Stomach (tissue), 8 donors: ENCODE measurements at regions not wholly inside any gene's neighbourhood (a gene's known extent, or its start where the extent isn't known, plus 50 kb on each side); places are given as distances from the start of the nearest gene placed in this dataset.

Experiments
- DNase-seq, 2 donors: peaks; one replicate each; pipeline versions ENCODE4 v3.0.0 to v3.0.0-alpha.2; 2013 to 2019
- H3K27ac ChIP-seq, 5 donors: fragments of 200-600 bp in 4 of 5; sonication (generic) in 4 of 5; one replicate each; pipeline ENCODE4 v1.5.1; 2013 to 2019; ENCODE audit warnings: mild to moderate bottlenecking in 1 of 5, moderate library complexity in 1 of 5
- H3K27me3 ChIP-seq, 3 donors: fragments of 200-600 bp; sonication (generic); one replicate each; pipeline ENCODE4 v1.5.1; 2017 to 2019; ENCODE audit warnings: mixed run types in 1 of 3
- H3K36me3 ChIP-seq, 4 donors: fragments of 200-600 bp; sonication (generic); 1 replicate in 3 of 4; 2 replicates in 1 of 4; pipeline ENCODE4 v1.5.1; 2016 to 2019
- H3K4me1 ChIP-seq, 4 donors: fragments of 200-600 bp; sonication (generic); one replicate each; pipeline ENCODE4 v1.5.1; 2016 to 2019
- H3K4me3 ChIP-seq, 4 donors: fragments of 200-600 bp; sonication (generic) in 3 of 4; one replicate each; pipeline ENCODE4 v1.5.1; 2016 to 2019; ENCODE audit warnings: mild to moderate bottlenecking in 1 of 4
- H3K9me3 ChIP-seq, 4 donors: fragments of 200-600 bp; sonication (generic); one replicate each; pipeline ENCODE4 v1.5.1; 2016 to 2019
- CTCF ChIP-seq, 7 experiments: fragments of 450-650 bp in 4 of 7; fragments of 200-600 bp in 3 of 7; sonication (generic) in 3 of 7; IDR thresholded peaks; one replicate each; pipeline ENCODE4 v1.5.1; 2016 to 2019; ENCODE audit warnings: antibody characterized with exemption in 7 of 7, control low read depth in 2 of 7, mild to moderate bottlenecking in 1 of 7
- EP300 ChIP-seq: sonication (generic); formaldehyde crosslinking; IDR thresholded peaks from one replicate; pipeline ENCODE4 v1.6.1; 2017; ENCODE audit warnings: antibody characterized with exemption
- POLR2A ChIP-seq, 4 donors: fragments of 450-650 bp; IDR thresholded peaks; one replicate each; pipeline ENCODE4 v1.6.1; 2016; ENCODE audit warnings: antibody characterized with exemption in 4 of 4, control low read depth in 2 of 4, mild to moderate bottlenecking in 1 of 4, moderate library complexity in 1 of 4
- POLR2AphosphoS5 ChIP-seq, 3 donors: sonication (generic); formaldehyde crosslinking; IDR thresholded peaks; one replicate each; pipeline ENCODE4 v1.6.1; 2016; ENCODE audit warnings: antibody characterized with exemption in 3 of 3
- WGBS, 5 donors: extraction: QIAGEN DNeasy Blood & Tissue Kit in 3 of 5; methylation state at CpG; one replicate each; pipeline versions ENCODE4 v1.1.5 to v1.1.7; 2013 to 2018; 5-methylcytosine and 5-hydroxymethylcytosine counted together
- intact Hi-C: fragments of 100-400 bp; cut with DNase I; formaldehyde crosslinking; loops from one replicate; pipeline ENCODE4 v1.15.1; 2023; ENCODE audit warnings: low total_unique reads
- donor health status: healthy with polysubstance abuse.
- donor health status: Bipolar disorder and iron deficiency.
- donor health status: healthy.

- peak in 1 of 2 donors; percentile 27 for DNase-seq
- WGBS, 5 donors = 35 to 64% (median 53%) methylated on average over 9 of the region's 9 CpGs
- Histone ChIP-seq H3K27ac (no peak overlapping the region), H3K36me3 (no peaks in the 10 kb centered on the region), H3K27me3 (no peaks in the 10 kb centered on the region), H3K4me1 (no peaks in the 10 kb centered on the region), H3K4me3 (no peak overlapping the region), H3K9me3 (no peaks in the 10 kb centered on the region)
- TF ChIP-seq EP300 (no peak), CTCF (IDR thresholded peaks at IDR 0.05) (no peak), POLR2AphosphoS5 (IDR thresholded peaks at IDR 0.05) (no peak), POLR2A (IDR thresholded peaks at IDR 0.05) (no peak)
- intact Hi-C loops = no loop called here
Measured at GRCh38 chrX:42948723-42949657, 171.0 kb upstream of the PPP1R2C start.

GRCh38 chrX:42951747-42952146 lies 173.8 kb upstream of the PPP1R2C start:
- H3K4me1 ChIP-seq = no peaks in the 10 kb centered on the region
- H3K27ac ChIP-seq = no peak overlapping the region
- intact Hi-C loops = no loop called here
- H3K36me3 ChIP-seq = no peaks in the 10 kb centered on the region
- no peaks in the 10 kb centered on the region for H3K9me3 ChIP-seq
- no peak for TF ChIP-seq POLR2A (IDR thresholded peaks at IDR 0.05)
- TF ChIP-seq EP300 = no peak
- TF ChIP-seq CTCF (IDR thresholded peaks at IDR 0.05) = no peak
- no peak for TF ChIP-seq POLR2AphosphoS5 (IDR thresholded peaks at IDR 0.05)
- no peak overlapping the region for H3K4me3 ChIP-seq
- no peaks in the 10 kb centered on the region for H3K27me3 ChIP-seq
- no peak for DNase-seq

- TF ChIP-seq CTCF (IDR thresholded peaks at IDR 0.05) (no peak), POLR2A (IDR thresholded peaks at IDR 0.05) (no peak)
- intact Hi-C loops = no loop called here
Measured at GRCh38 chrX:42952621-42953020, 174.7 kb upstream of the PPP1R2C start.

GRCh38 chrX:42954880-42955279 lies 176.9 kb upstream of the PPP1R2C start:
- DNase-seq = no peak
- H3K27me3 ChIP-seq = no peaks in the 10 kb centered on the region
- no peak overlapping the region for H3K4me3 ChIP-seq
- TF ChIP-seq EP300 (no peak), POLR2AphosphoS5 (IDR thresholded peaks at IDR 0.05) (no peak), POLR2A (IDR thresholded peaks at IDR 0.05) (no peak), CTCF (IDR thresholded peaks at IDR 0.05) (no peak)
- WGBS, 5 donors = 73 to 82% (median 74%) methylated on average over 3 of the region's 3 CpGs
- intact Hi-C loops = no loop called here
- H3K9me3 ChIP-seq = peaks cover 0 to 2% (median under 1%) of the 10 kb centered on the region in 4 donors
- no peaks in the 10 kb centered on the region for H3K4me1 ChIP-seq
- H3K27ac ChIP-seq = no peak overlapping the region
- no peaks in the 10 kb centered on the region for H3K36me3 ChIP-seq

More at GRCh38 chrX:42952621-42953020, 174.7 kb upstream of the PPP1R2C start:
- H3K27ac ChIP-seq = no peak overlapping the region
- H3K27me3 ChIP-seq = no peaks in the 10 kb centered on the region
- H3K4me1 ChIP-seq = no peaks in the 10 kb centered on the region
- no peaks in the 10 kb centered on the region for H3K9me3 ChIP-seq
- no peaks in the 10 kb centered on the region for H3K36me3 ChIP-seq
- H3K4me3 ChIP-seq = no peak overlapping the region
- DNase-seq = no peak
